Esophagus squamous epithelium (tissue), 5 donors: ENCODE measurements at regions not wholly inside any gene's neighbourhood (a gene's known extent, or its start where the extent isn't known, plus 50 kb on each side); places are given as distances from the start of the nearest gene placed in this dataset.

Source experiments
- DNase-seq: peaks from one replicate; lab custom pipeline; 2025; lab: John Stamatoyannopoulos, UW
- H3K27ac ChIP-seq, 4 donors: fragments of 200-600 bp; sonication (generic); one replicate each; pipeline ENCODE4 v1.5.1; 2016 to 2019; ENCODE audit warnings: mild to moderate bottlenecking in 1 of 4
- H3K27me3 ChIP-seq, 4 donors: fragments of 200-600 bp; sonication (generic); 1 replicate in 3 of 4; 2 replicates in 1 of 4; pipeline versions ENCODE4 v1.5.1 to v1.6.0; 2017 to 2021; ENCODE audit warnings: antibody characterized with exemption in 1 of 4
- H3K36me3 ChIP-seq, 3 donors: fragments of 200-600 bp; sonication (generic); one replicate each; pipeline ENCODE4 v1.5.1; 2016 to 2019
- H3K4me1 ChIP-seq, 3 donors: fragments of 200-600 bp; sonication (generic); one replicate each; pipeline ENCODE4 v1.5.1; 2017 to 2019
- H3K4me3 ChIP-seq, 4 donors: fragments of 200-600 bp; sonication (generic); 1 replicate in 3 of 4; 2 replicates in 1 of 4; pipeline ENCODE4 v1.5.1; 2016 to 2019; ENCODE audit warnings: mild to moderate bottlenecking in 2 of 4, moderate library complexity in 1 of 4
- H3K9me3 ChIP-seq, 3 donors: fragments of 200-600 bp; sonication (generic); one replicate each; pipeline ENCODE4 v1.5.1; 2016 to 2019
- CTCF ChIP-seq, 6 experiments: fragments of 450-650 bp in 4 of 6; fragments of 200-600 bp in 2 of 6; sonication (generic) in 2 of 6; IDR thresholded peaks; one replicate each; pipeline ENCODE4 v1.5.1; 2016 to 2019; ENCODE audit warnings: antibody characterized with exemption in 6 of 6, mild to moderate bottlenecking in 4 of 6, moderate library complexity in 4 of 6
- POLR2A ChIP-seq, 4 donors: fragments of 450-650 bp; IDR thresholded peaks; one replicate each; pipeline ENCODE4 v1.6.1; 2017; ENCODE audit warnings: antibody characterized with exemption in 4 of 4, mild to moderate bottlenecking in 4 of 4, moderate library complexity in 3 of 4
- WGBS, 2 donors: methylation state at CpG; one replicate each; pipeline ENCODE4 v1.1.5; 2018; 5-methylcytosine and 5-hydroxymethylcytosine counted together
- intact Hi-C: fragments of 100-400 bp; cut with DNase I; formaldehyde crosslinking; loops from one replicate; pipeline ENCODE4 v1.15.0; 2022
- donor health status: DM: yes; HTN: yes; CAD: no.

- intact Hi-C loops = no loop called here
- TF ChIP-seq POLR2A (IDR thresholded peaks at IDR 0.05) = no peak
- no peak for TF ChIP-seq CTCF (IDR thresholded peaks at IDR 0.05)
- H3K36me3 ChIP-seq = no peaks in the 10 kb centered on the region
- H3K4me3 ChIP-seq = no peak overlapping the region
- 60 to 67% methylated on average over 2 of the region's 2 CpGs for WGBS, 2 donors
- no peaks in the 10 kb centered on the region for H3K4me1 ChIP-seq
- DNase-seq = no peak
- no peak overlapping the region for H3K27ac ChIP-seq
- no peaks in the 10 kb centered on the region for H3K9me3 ChIP-seq
- H3K27me3 ChIP-seq = no peaks in the 10 kb centered on the region
Observed at GRCh38 chr4:104549736-104550135, 55.0 kb upstream of the CXXC4 start.

DNA sequence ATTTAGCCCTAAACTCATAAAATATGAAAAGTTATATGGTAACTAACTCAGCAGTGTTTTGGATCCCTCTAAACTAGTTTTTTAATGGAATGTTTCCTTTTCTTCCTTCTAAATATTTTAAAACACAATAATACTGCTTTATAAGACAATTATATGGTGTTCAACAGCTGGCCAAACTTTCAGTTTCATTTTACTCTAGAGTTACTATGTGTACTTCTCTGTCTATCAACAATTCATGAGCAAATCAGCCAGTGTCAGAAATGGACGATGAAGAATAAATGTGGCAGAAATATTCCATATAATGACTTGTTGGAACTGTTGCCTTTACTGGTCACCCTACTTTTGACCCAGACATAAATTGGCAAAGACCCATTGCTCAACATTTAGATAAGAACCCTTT is 64.8 kb upstream of the CXXC4 start:
- 57 to 60% methylated on average over 1 of the region's 1 CpG for WGBS, 2 donors
- no peaks in the 10 kb centered on the region for H3K27me3 ChIP-seq

DNA sequence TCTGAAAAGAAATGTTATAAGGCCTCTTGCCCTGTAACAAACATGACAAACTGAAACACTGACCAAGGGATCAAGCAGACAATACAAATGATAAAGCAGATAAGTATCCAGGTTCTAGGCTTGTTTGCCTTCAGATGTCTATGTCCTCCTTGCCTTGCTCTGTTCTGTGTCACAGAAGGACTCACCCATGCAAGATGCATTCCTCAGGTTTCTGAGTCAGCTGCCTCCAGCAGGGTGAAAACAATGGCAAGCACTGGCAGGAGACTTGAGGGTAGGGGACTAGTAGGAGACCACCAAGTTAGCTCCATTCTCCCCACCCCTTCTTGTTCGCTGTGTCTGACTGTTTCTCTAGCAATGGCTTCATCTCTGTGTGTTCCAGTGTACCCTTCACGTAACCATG is 76.6 kb upstream of the CXXC4 start:
- TF ChIP-seq POLR2A (IDR thresholded peaks at IDR 0.05) = no peak
- TF ChIP-seq CTCF (IDR thresholded peaks at IDR 0.05) = no peak
- Histone ChIP-seq H3K27ac (no peak overlapping the region), H3K9me3 (no peaks in the 10 kb centered on the region), H3K36me3 (no peaks in the 10 kb centered on the region), H3K4me3 (no peak overlapping the region), H3K27me3 (no peaks in the 10 kb centered on the region), H3K4me1 (no peaks in the 10 kb centered on the region)
- WGBS, 2 donors = 87 to 93% methylated on average over 2 of the region's 2 CpGs
- intact Hi-C loops = no loop called here
- no peak for DNase-seq

More for the DNA sequence above, 64.8 kb upstream of the CXXC4 start:
- H3K27ac ChIP-seq = no peak overlapping the region
- no peak for DNase-seq
- intact Hi-C loops = no loop called here
- no peaks in the 10 kb centered on the region for H3K9me3 ChIP-seq
- TF ChIP-seq POLR2A (IDR thresholded peaks at IDR 0.05) = no peak
- no peak for TF ChIP-seq CTCF (IDR thresholded peaks at IDR 0.05)
- H3K4me3 ChIP-seq = no peak overlapping the region
- H3K36me3 ChIP-seq = no peaks in the 10 kb centered on the region
- H3K4me1 ChIP-seq = no peaks in the 10 kb centered on the region

DNA sequence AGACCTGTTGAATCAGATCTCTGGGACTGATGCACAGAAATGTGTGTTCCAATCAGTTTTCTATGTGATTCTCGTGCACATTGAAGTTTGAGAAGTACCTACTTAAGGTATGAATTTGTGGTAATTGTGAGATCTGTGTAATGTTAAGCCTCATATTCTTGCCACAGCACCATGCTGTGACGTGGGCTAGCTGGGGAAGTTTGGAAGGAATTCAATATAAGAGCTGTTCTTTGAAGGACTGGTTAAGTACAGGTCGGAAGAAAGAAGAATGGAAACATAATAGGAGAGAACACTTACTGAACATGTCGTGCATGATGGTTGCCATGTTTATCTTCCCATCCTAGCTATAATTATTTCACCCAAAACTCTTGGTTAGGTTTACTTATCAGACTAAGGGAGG is 79.7 kb upstream of the CXXC4 start:
- DNase-seq = no peak
- WGBS, 2 donors = 69 to 72% methylated on average over 4 of the region's 4 CpGs
- no peak overlapping the region for H3K27ac ChIP-seq
- no peaks in the 10 kb centered on the region for H3K27me3 ChIP-seq
- no peak overlapping the region for H3K4me3 ChIP-seq
- no peak for TF ChIP-seq POLR2A (IDR thresholded peaks at IDR 0.05)
- no peak for TF ChIP-seq CTCF (IDR thresholded peaks at IDR 0.05)
- intact Hi-C loops = no loop called here
- H3K36me3 ChIP-seq = no peaks in the 10 kb centered on the region
- H3K4me1 ChIP-seq = no peaks in the 10 kb centered on the region
- H3K9me3 ChIP-seq = no peaks in the 10 kb centered on the region

DNA sequence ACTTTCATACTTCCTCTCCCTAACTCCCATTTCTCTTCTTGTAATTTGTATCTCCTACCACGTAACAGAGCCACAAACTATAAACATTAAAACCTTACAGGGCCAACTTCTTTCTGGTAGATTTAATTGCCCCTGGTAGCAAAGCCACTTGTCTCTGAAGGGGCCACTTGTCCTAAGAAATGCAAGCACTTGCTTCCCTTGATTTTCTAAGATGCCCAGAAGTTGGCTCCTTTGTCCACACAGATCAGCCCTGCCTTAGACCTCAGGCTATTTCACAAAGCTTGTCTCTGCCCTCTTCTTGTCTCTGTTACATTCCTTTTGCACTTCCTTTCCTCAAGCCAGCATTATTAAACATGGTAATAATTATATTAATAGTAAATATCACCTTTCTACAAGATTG is 80.6 kb upstream of the CXXC4 start:
- Histone ChIP-seq H3K4me1 (no peaks in the 10 kb centered on the region), H3K9me3 (no peaks in the 10 kb centered on the region), H3K27ac (no peak overlapping the region), H3K4me3 (no peak overlapping the region), H3K36me3 (no peaks in the 10 kb centered on the region), H3K27me3 (no peaks in the 10 kb centered on the region)
- no peak for TF ChIP-seq CTCF (IDR thresholded peaks at IDR 0.05)
- no peak for TF ChIP-seq POLR2A (IDR thresholded peaks at IDR 0.05)
- 60 to 62% methylated on average over 1 of the region's 1 CpG for WGBS, 2 donors
- no peak for DNase-seq
- intact Hi-C loops = no loop called here
